ENCODE measurements at regions not wholly inside any gene's neighbourhood (a gene's known extent, or its start where the extent isn't known, plus 50 kb on each side); places are given as distances from the start of the nearest gene placed in this dataset.
"Not testable (repeated sequence)": the region's sequence is repeated elsewhere in the genome, so short reads cannot be mapped to it uniquely, and the experiment has no call there.

DNA sequence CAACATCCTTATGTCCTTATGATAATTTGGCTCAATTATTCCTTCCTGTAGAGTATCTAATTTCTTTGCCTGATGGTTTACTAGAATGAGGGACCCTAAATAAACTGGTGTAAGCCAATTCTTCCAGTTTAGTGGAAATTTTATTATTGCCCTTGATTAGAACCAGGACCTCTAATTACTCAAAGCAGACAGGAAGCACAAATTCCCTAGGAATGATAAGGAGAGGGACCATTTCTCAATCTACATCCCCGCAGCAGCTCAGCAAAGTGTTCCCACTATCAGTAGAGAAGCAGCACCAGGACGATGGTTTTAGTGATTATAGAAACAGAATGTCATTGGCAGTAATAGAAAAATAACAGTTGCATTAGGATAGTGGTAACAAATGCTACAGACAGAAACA is 97.1 kb downstream of the PLPPR4 start:
- DNase-seq: no peak

- no peak for DNase-seq
Measured at GRCh38 chr1:99363531-99363930, 99.2 kb downstream of the PLPPR4 start.

GRCh38 chr1:99365141-99365540 is 100.8 kb downstream of the PLPPR4 start:
- DNase-seq: no peak

DNA sequence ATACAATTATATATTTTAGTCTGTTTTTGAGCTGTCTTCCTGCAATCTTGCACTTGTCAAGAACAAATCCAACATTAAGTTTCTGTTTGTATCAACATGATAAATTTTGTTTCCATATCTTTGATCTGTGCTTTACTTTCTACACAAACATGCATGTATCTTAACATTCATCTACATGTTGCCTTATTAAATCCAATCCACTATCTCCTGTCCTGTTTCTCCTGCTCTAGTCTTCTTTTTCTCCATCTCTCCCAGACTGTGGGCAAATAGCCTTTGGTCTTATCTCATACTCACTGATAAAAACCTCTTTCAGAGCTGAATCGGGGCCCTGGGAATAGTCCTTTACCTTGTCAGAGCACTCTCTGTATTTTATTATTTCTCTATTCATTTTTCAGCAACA is 101.3 kb downstream of the PLPPR4 start:
- DNase-seq: no peak

- peak; percentile 37 for DNase-seq
Measured at GRCh38 chr1:99369154-99369553, 104.9 kb downstream of the PLPPR4 start.

GRCh38 chr1:99370476-99370875 is 106.2 kb downstream of the PLPPR4 start:
- DNase-seq: no peak

- no peak for DNase-seq
Measured at GRCh38 chr1:99371413-99371812, 107.1 kb downstream of the PLPPR4 start.

GRCh38 chr1:99374109-99374508 is 109.8 kb downstream of the PLPPR4 start:
- no peak for DNase-seq

DNA sequence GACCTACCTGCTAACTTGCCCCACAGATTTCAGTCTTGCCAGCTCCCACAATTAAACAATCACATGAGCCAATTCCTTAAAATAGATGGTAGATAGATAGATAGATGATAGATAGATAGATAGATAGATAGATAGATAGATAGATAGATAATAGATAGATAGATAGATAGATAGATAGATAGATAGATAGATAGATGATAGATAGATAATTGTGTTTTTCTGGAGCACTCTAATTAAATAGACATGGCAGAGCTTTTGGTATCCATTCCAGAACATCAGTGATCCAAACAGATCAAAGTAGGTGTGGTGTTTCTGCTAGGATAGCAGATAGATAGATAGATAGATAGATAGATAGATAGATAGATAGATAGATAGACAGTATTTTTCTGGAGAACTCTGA is 110.4 kb downstream of the PLPPR4 start:
- DNase-seq: not testable (repeated sequence)

DNA sequence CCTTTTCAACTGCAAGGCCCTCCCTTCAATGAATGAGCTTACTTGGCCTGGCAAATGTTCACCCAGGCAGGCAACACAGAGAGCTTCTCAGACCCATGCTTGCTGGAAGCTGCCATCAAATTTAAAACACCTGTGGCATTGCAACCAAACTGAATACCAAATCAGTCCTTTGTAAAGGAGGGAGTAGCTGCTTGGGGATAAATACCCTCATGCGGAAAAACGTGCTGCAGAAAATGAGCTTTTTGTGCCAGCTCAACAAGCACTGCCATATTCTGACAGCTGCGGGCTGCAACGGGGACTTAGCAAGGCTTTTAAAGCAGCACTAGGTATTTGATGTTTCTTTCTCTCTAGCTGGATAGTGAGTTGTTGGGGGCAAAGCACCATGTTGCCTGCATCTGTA is 119.7 kb downstream of the PLPPR4 start:
- DNase-seq: no peak

GRCh38 chr1:99385852-99386251 is 121.6 kb downstream of the PLPPR4 start:
- no peak for DNase-seq

GRCh38 chr1:99396389-99396788 is 132.1 kb downstream of the PLPPR4 start:
- no peak for DNase-seq

GRCh38 chr1:99397029-99397428 is 132.7 kb downstream of the PLPPR4 start:
- no peak for DNase-seq

- DNase-seq: no peak
Measured at GRCh38 chr1:99397863-99398262, 133.6 kb downstream of the PLPPR4 start.

- DNase-seq: not testable (repeated sequence)
Measured at GRCh38 chr1:99401556-99401955, 137.3 kb downstream of the PLPPR4 start.

GRCh38 chr1:99404399-99404798 is 140.1 kb downstream of the PLPPR4 start:
- not testable (repeated sequence) for DNase-seq

GRCh38 chr1:99405325-99405724 is 141.0 kb downstream of the PLPPR4 start:
- DNase-seq: peak; percentile 36

DNA sequence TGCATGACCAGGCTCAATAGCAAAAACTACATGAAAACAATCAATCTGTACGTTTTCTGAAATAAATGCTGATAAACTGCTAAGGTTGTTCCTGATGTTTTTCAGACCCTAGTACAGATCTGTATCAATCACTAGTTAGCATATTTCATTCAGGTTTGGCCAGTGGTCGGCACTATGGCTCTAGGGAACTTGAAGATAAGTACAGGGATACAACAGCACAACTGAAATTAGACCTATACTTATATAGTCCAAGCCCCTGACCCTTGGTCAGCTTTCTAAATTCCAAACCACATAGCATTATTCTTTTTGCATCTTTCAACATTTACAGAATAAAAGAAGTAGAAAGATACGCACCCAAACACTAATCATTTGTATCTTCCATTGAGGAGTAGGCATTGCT is 142.7 kb downstream of the PLPPR4 start:
- no peak for DNase-seq

DNA sequence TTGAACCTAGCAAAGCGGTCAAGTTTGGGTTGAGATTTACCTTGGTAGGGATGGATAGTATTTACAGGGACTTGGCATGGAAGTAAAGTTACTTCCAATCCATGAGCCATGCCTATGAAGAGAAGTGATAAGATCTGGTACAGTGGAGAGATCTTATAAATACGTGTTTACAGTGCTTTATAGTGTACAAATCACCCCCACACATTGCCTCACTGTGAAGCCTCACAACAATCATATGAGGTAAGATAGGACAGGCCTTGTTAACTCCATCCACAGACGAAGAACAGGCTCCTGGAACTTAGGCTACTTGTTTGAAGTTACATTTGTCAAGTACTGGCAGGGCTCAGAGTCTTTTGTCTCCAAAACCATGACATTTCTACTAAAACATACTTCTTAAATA is 159.8 kb downstream of the PLPPR4 start:
- no peak for DNase-seq

GRCh38 chr1:99429754-99430153 is 165.5 kb downstream of the PLPPR4 start:
- DNase-seq: no peak

- DNase-seq: no peak
Measured at GRCh38 chr1:99438656-99439230, 174.5 kb downstream of the PLPPR4 start.

DNA sequence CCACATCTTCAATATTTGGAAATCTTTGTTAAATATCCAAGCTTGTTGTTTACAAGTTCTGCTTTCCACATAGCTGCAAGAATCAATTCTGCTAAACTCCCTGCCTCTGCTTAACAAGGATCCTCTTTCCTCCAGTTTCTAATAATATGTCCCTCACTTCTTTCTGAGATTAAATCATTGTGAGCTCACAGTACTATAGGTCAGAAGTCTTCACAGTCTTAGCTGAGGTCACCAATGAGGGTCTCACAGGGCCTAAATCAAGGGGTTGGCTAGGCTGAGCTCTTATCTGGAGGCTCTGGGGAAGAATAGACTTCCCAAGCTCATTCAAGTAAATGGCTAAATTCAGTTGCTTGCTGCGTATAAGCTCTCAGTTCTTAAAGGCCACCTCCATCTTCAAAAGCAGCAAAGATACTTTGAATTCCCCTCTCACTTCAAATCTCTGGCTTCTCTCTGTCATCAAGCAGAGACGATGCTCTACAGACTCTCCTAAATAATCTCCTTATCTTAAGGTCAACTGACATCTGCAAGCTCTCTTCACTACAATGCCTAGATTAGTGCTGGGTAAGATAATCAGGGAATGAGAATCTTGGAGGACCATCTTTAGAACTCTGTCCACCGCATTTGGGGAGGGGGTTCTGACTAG is 175.3 kb downstream of the PLPPR4 start:
- no peak for DNase-seq

DNA sequence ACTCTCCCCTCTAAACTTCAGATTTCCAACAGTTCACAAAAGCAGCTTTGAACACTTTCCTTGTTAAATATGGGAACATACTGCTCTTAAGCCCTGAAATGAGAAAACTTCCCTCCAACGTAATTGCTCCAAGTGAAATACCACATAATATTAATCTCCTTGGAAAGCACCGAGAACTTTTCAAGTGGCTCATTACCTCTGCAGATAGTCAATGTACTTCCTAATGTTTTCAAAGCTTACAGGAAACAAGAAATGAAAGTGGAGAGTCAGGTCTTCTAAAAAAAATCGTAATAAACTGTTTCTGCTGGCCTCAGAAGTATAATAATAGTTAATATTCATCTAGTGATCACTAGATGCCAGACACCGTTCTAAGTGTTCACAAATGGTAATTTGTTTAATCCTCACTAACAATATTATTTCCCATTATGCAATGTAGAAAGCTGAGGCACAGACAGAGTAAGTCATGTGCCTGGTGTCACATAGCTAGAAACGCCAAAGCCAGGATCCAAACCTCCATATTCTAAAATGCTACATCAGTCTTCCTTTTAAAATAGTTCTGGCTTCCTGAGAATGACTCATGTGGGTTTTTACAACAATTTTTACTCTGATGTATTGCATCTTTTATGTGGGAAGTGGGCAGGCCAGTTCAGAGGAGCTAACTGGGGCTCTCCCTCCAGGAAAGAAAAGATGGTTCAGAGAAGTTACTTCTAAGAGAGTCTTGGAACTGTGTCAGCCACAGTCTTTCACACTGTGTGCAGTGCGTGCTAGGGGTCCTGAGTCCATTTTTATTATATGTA is 177.2 kb downstream of the PLPPR4 start:
- no peak for DNase-seq

- not testable (repeated sequence) for DNase-seq
Measured at GRCh38 chr1:99444211-99444927, 180.1 kb downstream of the PLPPR4 start.

Data from NCI-H2171 (cell line).